Hepatocyte (in vitro differentiated cells): ENCODE measurements at regions not wholly inside any gene's neighbourhood (a gene's known extent, or its start where the extent isn't known, plus 50 kb on each side); places are given as distances from the start of the nearest gene placed in this dataset.

Experiments
- DNase-seq: peaks from one replicate; pipeline ENCODE4 v3.0.0-alpha.2; 2016; ENCODE audit warnings: low spot score
- H2AFZ ChIP-seq: fragments of 200-600 bp; sonication (generic); 2 replicates; pipeline ENCODE4 v1.6.0; 2016; ENCODE audit warnings: antibody characterized with exemption, mild to moderate bottlenecking
- H3K27ac ChIP-seq: fragments of 200-600 bp; sonication (generic); 2 replicates; pipeline ENCODE4 v1.5.1; 2016; ENCODE audit warnings: mild to moderate bottlenecking
- H3K27me3 ChIP-seq: fragments of 200-600 bp; sonication (generic); 2 replicates; pipeline ENCODE4 v1.6.1; 2016
- H3K36me3 ChIP-seq: fragments of 200-600 bp; sonication (generic); replicated peaks from 2 replicates; pipeline ENCODE4 v1.5.1; 2016; ENCODE audit warnings: low read depth; ENCODE audit not compliant: insufficient read depth
- H3K4me1 ChIP-seq: fragments of 200-600 bp; sonication (generic); 2 replicates; pipeline ENCODE4 v1.5.1; 2016; ENCODE audit warnings: mild to moderate bottlenecking, moderate library complexity; ENCODE audit not compliant: insufficient read depth
- H3K4me2 ChIP-seq: fragments of 200-600 bp; sonication (generic); 2 replicates; pipeline ENCODE4 v1.6.0; 2016
- H3K4me3 ChIP-seq: fragments of 200-600 bp; sonication (generic); 2 replicates; pipeline ENCODE4 v1.5.1; 2016; ENCODE audit warnings: mild to moderate bottlenecking
- H3K79me2 ChIP-seq: fragments of 200-600 bp; sonication (generic); 2 replicates; pipeline ENCODE4 v1.6.0; 2017; ENCODE audit warnings: mild to moderate bottlenecking
- H3K9me2 ChIP-seq: fragments of 200-600 bp; sonication (generic); replicated peaks from 2 replicates; pipeline ENCODE4 v1.6.0; 2017; ENCODE audit warnings: mild to moderate bottlenecking; ENCODE audit not compliant: insufficient read depth
- H3K9me3 ChIP-seq: fragments of 200-600 bp; sonication (generic); 2 replicates; pipeline ENCODE4 v1.5.1; 2016; ENCODE audit warnings: low read depth, mild to moderate bottlenecking
- H4K20me1 ChIP-seq: fragments of 200-600 bp; sonication (generic); 2 replicates; pipeline ENCODE4 v1.6.0; 2016; ENCODE audit warnings: mild to moderate bottlenecking; ENCODE audit not compliant: insufficient read depth, poor library complexity, severe bottlenecking
- CTCF ChIP-seq: fragments of 200-600 bp; sonication (generic); IDR thresholded peaks from 2 replicates; pipeline ENCODE4 v1.5.1; 2016; ENCODE audit warnings: antibody characterized with exemption, mild to moderate bottlenecking; ENCODE audit not compliant: poor library complexity
- EZH2 ChIP-seq: fragments of 200-600 bp; sonication (generic); IDR thresholded peaks from 2 replicates; pipeline ENCODE4 v1.6.1; 2016; ENCODE audit warnings: antibody characterized with exemption, mild to moderate bottlenecking, borderline replicate concordance
- EZH2phosphoT487 ChIP-seq: fragments of 200-600 bp; sonication (generic); IDR thresholded peaks from one replicate; pipeline ENCODE4 v1.6.1; 2018; ENCODE audit warnings: antibody characterized with exemption, mild to moderate bottlenecking, low read depth, moderate library complexity; ENCODE audit not compliant: unreplicated experiment, severe bottlenecking
- WGBS: methylation state at CpG from one replicate; pipeline ENCODE4 v1.1.6; 2016; ENCODE audit warnings: low lambda C conversion rate; ENCODE audit errors: missing lambda C conversion rate; 5-methylcytosine and 5-hydroxymethylcytosine counted together

GRCh38 chr20:22466447-22467171 lies 117.8 kb downstream of the FOXA2 start:
- Histone ChIP-seq H3K79me2 (no peaks in the 10 kb centered on the region), H3K4me3 (no peak overlapping the region), H3K9me2 (no peaks in the 10 kb centered on the region), H2AFZ (no peak overlapping the region), H3K36me3 (no peaks in the 10 kb centered on the region), H3K4me2 (no peak overlapping the region), H3K27me3 (no peaks in the 10 kb centered on the region), H3K9me3 (no peaks in the 10 kb centered on the region), H3K4me1 (no peaks in the 10 kb centered on the region), H4K20me1 (no peaks in the 10 kb centered on the region), H3K27ac (no peak overlapping the region)
- TF ChIP-seq EZH2phosphoT487: no peak
- no peak for TF ChIP-seq EZH2
- TF ChIP-seq CTCF: no peak
- DNase-seq: no peak
- WGBS: 85% methylated on average over 7 of the region's 7 CpGs

- Histone ChIP-seq H3K27ac (no peak overlapping the region), H3K4me3 (no peak overlapping the region), H3K4me2 (no peak overlapping the region), H3K9me3 (no peaks in the 10 kb centered on the region), H3K27me3 (no peaks in the 10 kb centered on the region), H4K20me1 (no peaks in the 10 kb centered on the region), H3K79me2 (no peaks in the 10 kb centered on the region), H2AFZ (no peak overlapping the region), H3K4me1 (no peaks in the 10 kb centered on the region), H3K36me3 (no peaks in the 10 kb centered on the region), H3K9me2 (no peaks in the 10 kb centered on the region)
- TF ChIP-seq EZH2: no peak
- no peak for TF ChIP-seq EZH2phosphoT487
- TF ChIP-seq CTCF: no peak
- DNase-seq: no peak
- WGBS: 68% methylated on average over 5 of the region's 5 CpGs
These were observed 118.5 kb downstream of the FOXA2 start for GRCh38 chr20:22465622-22466446.

- no peaks in the 10 kb centered on the region for H4K20me1 ChIP-seq
- H3K4me1 ChIP-seq: no peaks in the 10 kb centered on the region
- no peaks in the 10 kb centered on the region for H3K27me3 ChIP-seq
- H3K9me3 ChIP-seq: no peaks in the 10 kb centered on the region
- H3K36me3 ChIP-seq: no peaks in the 10 kb centered on the region
- H3K4me3 ChIP-seq: no peak overlapping the region
- no peaks in the 10 kb centered on the region for H3K9me2 ChIP-seq
- no peak overlapping the region for H2AFZ ChIP-seq
- no peak overlapping the region for H3K27ac ChIP-seq
- H3K79me2 ChIP-seq: no peaks in the 10 kb centered on the region
- 92% methylated on average over 5 of the region's 5 CpGs for WGBS
- TF ChIP-seq EZH2phosphoT487: no peak
- TF ChIP-seq CTCF: no peak
- no peak for TF ChIP-seq EZH2
- no peak overlapping the region for H3K4me2 ChIP-seq
- DNase-seq: no peak
These were observed 119.9 kb downstream of the FOXA2 start for GRCh38 chr20:22464312-22465003.
